ENCODE measurements at regions not wholly inside any gene's neighbourhood (a gene's known extent, or its start where the extent isn't known, plus 50 kb on each side); places are given as distances from the start of the nearest gene placed in this dataset.
"Not testable (repeated sequence)": the region's sequence is repeated elsewhere in the genome, so short reads cannot be mapped to it uniquely, and the experiment has no call there.

GRCh38 chr5:25516141-25516540 lies 871.4 kb upstream of the CDH10 start:
- Histone ChIP-seq H3K4me3 (no peak overlapping the region), H3K9me3 (no peaks in the 10 kb centered on the region), H3K27ac (no peak overlapping the region), H3K36me3 (no peaks in the 10 kb centered on the region), H3K4me1 (no peaks in the 10 kb centered on the region), H3K27me3 (no peaks in the 10 kb centered on the region)
- no peak for DNase-seq (ENCODE audit: low spot score in 2 of 2)
- intact Hi-C loops (cut with DNase I): no loop called here
- TF ChIP-seq, protein P1, sequence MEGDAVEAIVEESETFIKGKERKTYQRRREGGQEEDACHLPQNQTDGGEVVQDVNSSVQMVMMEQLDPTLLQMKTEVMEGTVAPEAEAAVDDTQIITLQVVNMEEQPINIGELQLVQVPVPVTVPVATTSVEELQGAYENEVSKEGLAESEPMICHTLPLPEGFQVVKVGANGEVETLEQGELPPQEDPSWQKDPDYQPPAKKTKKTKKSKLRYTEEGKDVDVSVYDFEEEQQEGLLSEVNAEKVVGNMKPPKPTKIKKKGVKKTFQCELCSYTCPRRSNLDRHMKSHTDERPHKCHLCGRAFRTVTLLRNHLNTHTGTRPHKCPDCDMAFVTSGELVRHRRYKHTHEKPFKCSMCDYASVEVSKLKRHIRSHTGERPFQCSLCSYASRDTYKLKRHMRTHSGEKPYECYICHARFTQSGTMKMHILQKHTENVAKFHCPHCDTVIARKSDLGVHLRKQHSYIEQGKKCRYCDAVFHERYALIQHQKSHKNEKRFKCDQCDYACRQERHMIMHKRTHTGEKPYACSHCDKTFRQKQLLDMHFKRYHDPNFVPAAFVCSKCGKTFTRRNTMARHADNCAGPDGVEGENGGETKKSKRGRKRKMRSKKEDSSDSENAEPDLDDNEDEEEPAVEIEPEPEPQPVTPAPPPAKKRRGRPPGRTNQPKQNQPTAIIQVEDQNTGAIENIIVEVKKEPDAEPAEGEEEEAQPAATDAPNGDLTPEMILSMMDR (IDR thresholded peaks at IDR 0.05): no peak

GRCh38 chr5:25515525-25515924 lies 870.7 kb upstream of the CDH10 start:
- H3K4me1 ChIP-seq: no peaks in the 10 kb centered on the region
- H3K9me3 ChIP-seq: no peaks in the 10 kb centered on the region
- H3K27ac ChIP-seq: no peak overlapping the region
- intact Hi-C loops (cut with DNase I): no loop called here
- no peak overlapping the region for H3K4me3 ChIP-seq
- TF ChIP-seq, protein P1 (IDR thresholded peaks at IDR 0.05): no peak
- H3K27me3 ChIP-seq: no peaks in the 10 kb centered on the region
- no peak for DNase-seq (ENCODE audit: low spot score in 2 of 2)
- no peaks in the 10 kb centered on the region for H3K36me3 ChIP-seq

GRCh38 chr5:25510692-25511091 lies 865.9 kb upstream of the CDH10 start:
- DNase-seq (ENCODE audit: low spot score in 2 of 2); H3K27me3 ChIP-seq; H3K4me1 ChIP-seq; H3K4me3 ChIP-seq; H3K9me3 ChIP-seq; intact Hi-C loops (cut with DNase I); H3K36me3 ChIP-seq; H3K27ac ChIP-seq: not testable (repeated sequence)

- H3K4me1 ChIP-seq; H3K9me3 ChIP-seq; H3K4me3 ChIP-seq; H3K27me3 ChIP-seq; DNase-seq (ENCODE audit: low spot score in 2 of 2); H3K27ac ChIP-seq; H3K36me3 ChIP-seq; intact Hi-C loops (cut with DNase I): not testable (repeated sequence)
These were observed 863.2 kb upstream of the CDH10 start for GRCh38 chr5:25508011-25508410.

- Histone ChIP-seq H3K36me3 (no peaks in the 10 kb centered on the region), H3K4me1 (no peaks in the 10 kb centered on the region), H3K27ac (no peak overlapping the region), H3K4me3 (no peak overlapping the region), H3K9me3 (no peaks in the 10 kb centered on the region), H3K27me3 (no peaks in the 10 kb centered on the region)
- intact Hi-C loops (cut with DNase I): no loop called here
- TF ChIP-seq, protein P1 (IDR thresholded peaks at IDR 0.05): no peak
- DNase-seq (ENCODE audit: low spot score in 2 of 2): no peak
These were observed 855.9 kb upstream of the CDH10 start for GRCh38 chr5:25500635-25501034.

- intact Hi-C loops (cut with DNase I): no loop called here
- Histone ChIP-seq H3K4me3 (no peak overlapping the region), H3K27ac (no peak overlapping the region), H3K36me3 (no peaks in the 10 kb centered on the region), H3K9me3 (no peaks in the 10 kb centered on the region), H3K27me3 (no peaks in the 10 kb centered on the region), H3K4me1 (no peaks in the 10 kb centered on the region)
- no peak for DNase-seq (ENCODE audit: low spot score in 2 of 2)
- TF ChIP-seq, protein P1 (IDR thresholded peaks at IDR 0.05): no peak
These were observed 845.2 kb upstream of the CDH10 start for GRCh38 chr5:25489834-25490538.

DNA sequence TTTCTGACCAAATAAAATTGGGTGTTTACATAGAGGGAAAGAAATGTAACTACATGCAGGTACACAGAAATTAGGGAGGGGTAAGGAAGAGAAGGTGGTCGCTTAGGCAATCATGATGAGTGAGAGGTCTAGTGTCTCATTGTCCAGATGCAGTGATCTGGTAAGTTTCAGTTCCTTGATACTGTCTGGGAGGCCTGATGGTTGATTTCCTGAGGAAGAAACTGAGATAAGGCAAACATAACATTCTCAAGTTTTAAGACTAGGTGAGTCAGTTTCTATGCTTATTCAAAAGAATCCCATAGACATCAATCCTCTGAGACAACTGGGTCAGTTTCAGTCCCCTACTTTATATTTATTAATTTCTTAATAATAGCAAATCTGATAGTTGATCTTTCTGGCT lies 843.3 kb upstream of the CDH10 start:
- Histone ChIP-seq H3K4me3 (no peak overlapping the region), H3K36me3 (no peaks in the 10 kb centered on the region), H3K9me3 (no peaks in the 10 kb centered on the region), H3K27me3 (no peaks in the 10 kb centered on the region), H3K27ac (no peak overlapping the region), H3K4me1 (no peaks in the 10 kb centered on the region)
- TF ChIP-seq, protein P1 (IDR thresholded peaks at IDR 0.05): no peak
- DNase-seq (ENCODE audit: low spot score in 2 of 2): no peak
- intact Hi-C loops (cut with DNase I): no loop called here
